ENCODE measurements at regions not wholly inside any gene's neighbourhood (a gene's known extent, or its start where the extent isn't known, plus 50 kb on each side); places are given as distances from the start of the nearest gene placed in this dataset.
"Not testable (repeated sequence)": the region's sequence is repeated elsewhere in the genome, so short reads cannot be mapped to it uniquely, and the experiment has no call there.

DNA sequence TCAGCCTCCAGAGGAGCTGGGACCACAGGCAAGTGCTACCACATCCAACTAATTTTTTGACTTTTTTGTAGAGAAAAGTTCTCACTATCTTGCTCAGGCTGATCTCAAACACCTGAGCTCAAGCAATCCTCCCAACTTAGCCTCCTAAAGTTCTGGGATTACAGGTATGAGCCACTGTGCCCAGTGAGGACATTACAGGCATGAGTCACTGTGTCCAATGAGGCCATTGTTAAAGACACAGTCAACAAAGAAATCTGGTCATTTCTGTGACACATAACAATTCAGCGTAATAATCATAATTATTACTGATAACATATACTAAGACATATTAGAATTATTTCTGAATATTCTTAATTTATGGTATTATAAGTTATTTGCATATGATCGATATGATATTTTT is 463.4 kb upstream of the NDN start:
- TF ChIP-seq POLR2AphosphoS5 (IDR thresholded peaks at IDR 0.05) (no peak), EP300 (IDR thresholded peaks at IDR 0.05) (no peak), POLR2A (IDR thresholded peaks at IDR 0.05) (no peak)
- TF ChIP-seq, protein P1, sequence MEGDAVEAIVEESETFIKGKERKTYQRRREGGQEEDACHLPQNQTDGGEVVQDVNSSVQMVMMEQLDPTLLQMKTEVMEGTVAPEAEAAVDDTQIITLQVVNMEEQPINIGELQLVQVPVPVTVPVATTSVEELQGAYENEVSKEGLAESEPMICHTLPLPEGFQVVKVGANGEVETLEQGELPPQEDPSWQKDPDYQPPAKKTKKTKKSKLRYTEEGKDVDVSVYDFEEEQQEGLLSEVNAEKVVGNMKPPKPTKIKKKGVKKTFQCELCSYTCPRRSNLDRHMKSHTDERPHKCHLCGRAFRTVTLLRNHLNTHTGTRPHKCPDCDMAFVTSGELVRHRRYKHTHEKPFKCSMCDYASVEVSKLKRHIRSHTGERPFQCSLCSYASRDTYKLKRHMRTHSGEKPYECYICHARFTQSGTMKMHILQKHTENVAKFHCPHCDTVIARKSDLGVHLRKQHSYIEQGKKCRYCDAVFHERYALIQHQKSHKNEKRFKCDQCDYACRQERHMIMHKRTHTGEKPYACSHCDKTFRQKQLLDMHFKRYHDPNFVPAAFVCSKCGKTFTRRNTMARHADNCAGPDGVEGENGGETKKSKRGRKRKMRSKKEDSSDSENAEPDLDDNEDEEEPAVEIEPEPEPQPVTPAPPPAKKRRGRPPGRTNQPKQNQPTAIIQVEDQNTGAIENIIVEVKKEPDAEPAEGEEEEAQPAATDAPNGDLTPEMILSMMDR (IDR thresholded peaks at IDR 0.05), result no peak
- H3K27me3 ChIP-seq, result no peaks in the 10 kb centered on the region
- H3K9me3 ChIP-seq, result no peaks in the 10 kb centered on the region
- DNase-seq (ENCODE audit: low spot score in 2 of 2), result no peak
- H3K4me3 ChIP-seq, result no peak overlapping the region
- H3K27ac ChIP-seq, result no peak overlapping the region
- 81% methylated on average over 2 of the region's 2 CpGs for WGBS
- no peaks in the 10 kb centered on the region for H3K4me1 ChIP-seq
- no peaks in the 10 kb centered on the region for H3K36me3 ChIP-seq

DNA sequence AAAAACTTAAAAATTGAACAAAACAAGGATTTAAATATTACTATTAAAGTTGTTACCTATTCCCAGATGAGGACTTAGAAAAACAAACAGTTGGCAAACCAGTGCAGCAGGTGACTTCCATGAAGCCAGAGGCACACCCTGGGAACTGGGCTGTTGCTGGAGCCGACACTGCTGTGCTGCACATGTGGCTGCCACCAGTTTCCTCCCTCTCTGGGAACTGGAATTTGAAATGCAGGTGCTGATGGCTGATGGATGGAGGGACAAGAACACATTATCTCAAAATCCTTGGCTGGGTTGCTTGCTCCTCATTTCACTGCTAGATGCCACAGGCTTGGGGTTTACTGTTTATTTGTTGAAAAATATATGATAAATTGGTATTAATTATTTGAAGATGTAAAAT is 471.2 kb upstream of the NDN start:
- not testable (repeated sequence) for H3K27ac ChIP-seq; DNase-seq (ENCODE audit: low spot score in 2 of 2); H3K4me1 ChIP-seq; H3K9me3 ChIP-seq; H3K36me3 ChIP-seq; H3K27me3 ChIP-seq; H3K4me3 ChIP-seq
- WGBS, result 42% methylated on average over 1 of the region's 1 CpG

DNA sequence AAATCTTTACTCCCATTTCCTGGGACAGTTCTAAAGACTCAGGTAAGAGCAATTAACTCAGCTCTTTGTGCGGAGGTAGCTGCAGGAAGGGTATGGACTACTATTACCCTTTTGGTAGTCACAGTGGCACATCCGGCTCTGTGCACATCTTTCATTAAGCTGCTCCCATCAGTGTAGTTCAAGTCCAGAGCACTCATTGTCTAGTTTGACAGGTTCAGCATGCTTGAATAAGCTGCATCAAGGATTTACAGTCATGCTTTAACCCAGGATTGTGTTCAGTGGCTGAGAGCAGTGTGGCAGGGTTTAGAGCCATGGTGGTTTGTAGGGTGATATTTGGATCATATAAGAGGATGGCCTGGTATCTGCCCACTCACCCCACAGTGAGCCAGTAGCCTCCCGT is 478.4 kb upstream of the NDN start:
- not testable (repeated sequence) for H3K27me3 ChIP-seq; H3K36me3 ChIP-seq; H3K4me1 ChIP-seq; H3K27ac ChIP-seq; H3K9me3 ChIP-seq; DNase-seq (ENCODE audit: low spot score in 2 of 2); H3K4me3 ChIP-seq
- 94% methylated on average over 3 of the region's 3 CpGs for WGBS

DNA sequence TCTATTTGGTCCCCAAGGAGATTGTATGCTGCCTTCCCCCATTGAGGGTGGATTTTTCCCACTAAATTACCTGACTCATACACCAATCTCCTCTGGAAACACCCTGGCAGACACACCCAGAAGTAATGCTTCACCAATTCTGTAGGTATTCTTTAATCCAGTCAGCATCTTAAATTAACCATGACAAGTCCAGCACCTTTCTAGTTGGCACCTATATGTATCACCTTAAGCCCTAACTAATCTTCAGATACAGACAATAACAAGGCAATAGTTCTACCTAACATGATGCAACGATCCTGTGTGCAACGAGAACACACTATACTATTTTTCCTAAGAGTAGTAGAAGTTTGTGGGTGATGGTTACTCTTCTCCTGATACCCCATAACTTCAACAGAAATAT is 473.3 kb upstream of the NPAP1 start:
- not testable (repeated sequence) for H3K4me3 ChIP-seq; H3K36me3 ChIP-seq; H3K4me1 ChIP-seq; DNase-seq (ENCODE audit: low spot score in 2 of 2); H3K27ac ChIP-seq; H3K9me3 ChIP-seq; H3K27me3 ChIP-seq
- 76% methylated on average over 2 of the region's 2 CpGs for WGBS

DNA sequence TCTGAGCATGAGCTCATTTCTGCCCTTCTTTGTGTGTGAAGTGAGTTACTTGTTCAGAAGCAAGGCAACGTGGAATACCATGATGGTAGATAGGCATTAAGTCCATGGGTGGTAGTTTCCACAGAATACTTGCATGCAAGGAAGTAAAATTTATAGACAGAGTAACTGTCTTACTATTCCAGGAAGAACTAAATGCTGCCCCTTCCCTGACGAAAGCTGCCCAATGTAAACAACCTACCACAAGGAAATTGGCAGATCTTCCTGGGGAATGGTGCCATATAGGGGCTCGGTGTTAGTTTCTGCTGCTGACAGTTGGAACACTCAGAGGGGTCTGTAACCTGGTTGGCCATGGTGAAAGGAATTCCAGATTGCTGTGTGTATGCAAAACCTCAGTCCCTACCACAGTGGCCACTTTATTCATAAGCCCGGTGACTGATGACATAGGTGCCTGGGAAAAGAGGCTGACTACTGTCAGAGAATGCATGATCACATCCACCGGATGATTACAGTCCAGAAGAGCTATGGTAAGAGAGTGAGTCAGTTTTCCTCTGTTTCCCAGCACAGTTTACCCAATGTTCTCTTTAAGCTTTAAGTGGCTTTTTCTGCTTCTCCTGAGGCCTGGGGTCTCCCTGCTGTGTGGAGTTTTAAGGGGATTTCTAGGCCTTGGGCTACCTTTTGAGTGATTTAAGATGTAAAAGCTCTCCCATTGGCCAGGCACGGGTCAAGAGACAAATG is 463.7 kb upstream of the NPAP1 start:
- not testable (repeated sequence) for DNase-seq (ENCODE audit: low spot score in 2 of 2); H3K4me1 ChIP-seq; H3K4me3 ChIP-seq; H3K27me3 ChIP-seq; H3K27ac ChIP-seq; H3K36me3 ChIP-seq; H3K9me3 ChIP-seq
- 63% methylated on average over 5 of the region's 6 CpGs for WGBS

DNA sequence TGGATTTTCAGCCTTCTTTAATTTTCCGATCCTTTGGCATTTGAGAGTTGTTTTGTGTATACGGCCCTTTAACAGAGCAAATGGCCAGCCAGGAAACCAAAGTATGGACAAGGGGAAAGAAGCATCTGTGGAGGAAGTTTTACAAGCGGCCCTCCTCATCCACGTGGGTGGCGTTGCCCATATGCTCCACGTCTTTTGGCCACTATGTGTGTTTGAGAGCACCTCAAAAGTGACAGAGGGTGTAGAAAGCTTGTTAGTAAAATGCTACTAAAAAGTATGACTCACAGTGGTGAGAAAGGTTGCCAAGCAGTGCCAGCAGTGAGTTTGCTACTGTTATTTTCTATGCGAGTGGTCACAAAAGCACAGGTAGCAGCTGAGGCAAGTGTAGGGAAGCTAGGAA is 451.8 kb upstream of the NPAP1 start:
- no peak for DNase-seq (ENCODE audit: low spot score in 2 of 2)
- Histone ChIP-seq H3K27me3 (no peaks in the 10 kb centered on the region), H3K36me3 (no peaks in the 10 kb centered on the region), H3K9me3 (no peaks in the 10 kb centered on the region), H3K4me1 (no peaks in the 10 kb centered on the region), H3K27ac (no peak overlapping the region), H3K4me3 (no peak overlapping the region)
- TF ChIP-seq, protein P1 (IDR thresholded peaks at IDR 0.05), result no peak
- 72% methylated on average over 7 of the region's 7 CpGs for WGBS

DNA sequence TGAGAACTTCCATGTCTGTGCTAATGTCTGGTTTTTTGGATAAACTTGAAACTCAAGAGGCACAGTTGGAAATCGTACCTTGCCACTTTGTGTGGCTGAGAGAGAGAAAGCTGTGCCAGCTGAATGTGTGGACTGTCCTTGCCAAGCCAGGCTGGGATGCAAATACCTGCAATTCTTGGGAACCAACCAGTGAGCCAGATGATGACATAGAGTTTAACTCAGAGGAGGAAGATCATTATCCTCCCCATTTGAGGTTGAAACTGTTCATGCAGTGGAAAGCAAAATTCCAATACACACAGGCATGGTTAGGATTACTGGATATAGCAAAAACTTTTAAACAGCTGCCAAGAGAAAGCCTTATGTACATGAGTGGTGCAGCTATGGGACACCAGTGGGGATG is 451.4 kb upstream of the NPAP1 start:
- DNase-seq (ENCODE audit: low spot score in 2 of 2), result no peak
- WGBS, result 71% methylated on average over 1 of the region's 1 CpG
- Histone ChIP-seq H3K27me3 (no peaks in the 10 kb centered on the region), H3K4me3 (no peak overlapping the region), H3K4me1 (no peaks in the 10 kb centered on the region), H3K36me3 (no peaks in the 10 kb centered on the region), H3K9me3 (no peaks in the 10 kb centered on the region), H3K27ac (no peak overlapping the region)
- TF ChIP-seq POLR2AphosphoS5 (IDR thresholded peaks at IDR 0.05), result no peak
- TF ChIP-seq, protein P1 (IDR thresholded peaks at IDR 0.05), result no peak

DNA sequence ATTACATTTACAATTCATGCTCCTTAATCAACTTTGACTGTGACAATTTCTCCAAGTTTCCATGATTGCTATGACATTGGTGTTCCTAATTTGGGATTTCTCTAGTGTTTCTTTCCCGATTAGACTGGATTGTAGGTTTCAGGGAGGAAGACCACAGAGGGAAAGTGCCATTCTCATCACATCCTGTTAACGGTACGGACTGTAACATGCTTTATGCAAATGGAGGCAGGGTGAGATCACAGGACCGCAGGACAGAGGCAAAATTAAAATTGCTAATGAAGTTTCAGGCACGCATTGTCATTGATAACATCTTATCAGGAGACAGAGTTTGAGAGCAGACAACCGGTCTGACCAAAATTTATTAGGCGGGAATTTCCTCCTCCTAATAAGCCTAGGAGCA is 446.7 kb upstream of the NPAP1 start:
- not testable (repeated sequence) for H3K4me3 ChIP-seq; DNase-seq (ENCODE audit: low spot score in 2 of 2); H3K27me3 ChIP-seq; H3K9me3 ChIP-seq; H3K36me3 ChIP-seq; H3K27ac ChIP-seq; H3K4me1 ChIP-seq
- WGBS, result 72% methylated on average over 7 of the region's 7 CpGs

DNA sequence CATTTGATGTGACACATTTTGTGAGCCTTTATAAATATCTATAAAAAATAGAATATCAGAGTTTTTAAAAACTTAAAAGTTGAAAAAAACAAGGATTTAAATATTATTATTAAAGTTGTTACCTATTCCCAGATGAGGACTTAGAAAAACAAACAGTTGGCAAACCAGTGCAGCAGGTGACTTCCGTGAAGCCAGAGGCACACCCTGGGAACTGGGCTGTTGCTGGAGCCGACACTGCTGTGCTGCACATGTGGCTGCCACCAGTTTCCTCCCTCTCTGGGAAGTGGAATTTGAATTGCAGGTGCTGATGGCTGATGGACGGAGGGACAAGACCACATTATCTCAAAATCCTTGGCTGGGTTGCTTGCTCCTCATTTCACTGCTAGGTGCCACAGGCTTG is 442.4 kb upstream of the NPAP1 start:
- H3K4me1 ChIP-seq; H3K9me3 ChIP-seq; H3K4me3 ChIP-seq; DNase-seq (ENCODE audit: low spot score in 2 of 2); H3K27me3 ChIP-seq; H3K36me3 ChIP-seq; H3K27ac ChIP-seq: not testable (repeated sequence)
- 49% methylated on average over 3 of the region's 3 CpGs for WGBS

DNA sequence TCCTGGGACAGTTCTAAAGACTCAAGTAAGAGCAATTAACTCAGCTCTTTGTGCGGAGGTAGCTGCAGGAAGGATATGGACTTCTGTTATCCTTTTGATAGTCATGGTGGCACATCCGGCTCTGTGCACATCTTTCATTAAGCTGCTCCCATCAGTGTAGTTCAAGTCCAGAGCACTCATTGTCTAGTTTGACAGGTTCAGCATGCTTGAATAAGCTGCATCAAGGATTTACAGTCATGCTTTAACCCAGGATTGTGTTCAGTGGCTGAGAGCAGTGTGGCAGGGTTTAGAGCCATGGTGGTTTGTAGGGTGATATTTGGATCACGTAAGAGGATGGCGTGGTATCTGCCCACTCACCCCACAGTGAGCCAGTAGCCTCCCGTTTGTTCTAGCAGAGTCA is 435.0 kb upstream of the NPAP1 start:
- H3K27me3 ChIP-seq; DNase-seq (ENCODE audit: low spot score in 2 of 2); H3K4me3 ChIP-seq; H3K9me3 ChIP-seq; H3K27ac ChIP-seq; H3K36me3 ChIP-seq; H3K4me1 ChIP-seq: not testable (repeated sequence)
- WGBS, result 91% methylated on average over 4 of the region's 5 CpGs

DNA sequence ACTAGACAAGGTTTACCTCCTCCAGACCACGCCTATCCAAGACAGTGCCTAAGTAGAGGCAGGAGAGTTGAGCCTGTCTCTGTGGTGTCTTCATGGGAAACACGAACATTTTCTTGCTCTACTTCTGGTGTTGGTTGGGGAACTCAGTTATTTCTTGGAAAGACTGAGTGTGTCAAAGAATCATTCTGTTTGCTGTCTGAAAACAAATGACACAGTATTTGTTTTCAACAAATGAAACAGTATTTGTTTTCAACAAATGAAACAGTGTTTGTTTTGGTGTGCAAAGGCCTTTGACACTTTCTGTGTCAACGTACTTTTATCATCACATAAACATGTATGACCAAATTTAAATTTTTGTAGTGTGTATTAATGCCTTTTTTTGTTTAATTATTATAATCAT is 416.5 kb upstream of the NPAP1 start:
- not testable (repeated sequence) for H3K4me1 ChIP-seq; H3K9me3 ChIP-seq; H3K27ac ChIP-seq; H3K4me3 ChIP-seq; DNase-seq (ENCODE audit: low spot score in 2 of 2); H3K36me3 ChIP-seq; H3K27me3 ChIP-seq
- 75% methylated on average over 3 of the region's 3 CpGs for WGBS
